ENCODE measurements at regions not wholly inside any gene's neighbourhood (a gene's known extent, or its start where the extent isn't known, plus 50 kb on each side); places are given as distances from the start of the nearest gene placed in this dataset.

DNA sequence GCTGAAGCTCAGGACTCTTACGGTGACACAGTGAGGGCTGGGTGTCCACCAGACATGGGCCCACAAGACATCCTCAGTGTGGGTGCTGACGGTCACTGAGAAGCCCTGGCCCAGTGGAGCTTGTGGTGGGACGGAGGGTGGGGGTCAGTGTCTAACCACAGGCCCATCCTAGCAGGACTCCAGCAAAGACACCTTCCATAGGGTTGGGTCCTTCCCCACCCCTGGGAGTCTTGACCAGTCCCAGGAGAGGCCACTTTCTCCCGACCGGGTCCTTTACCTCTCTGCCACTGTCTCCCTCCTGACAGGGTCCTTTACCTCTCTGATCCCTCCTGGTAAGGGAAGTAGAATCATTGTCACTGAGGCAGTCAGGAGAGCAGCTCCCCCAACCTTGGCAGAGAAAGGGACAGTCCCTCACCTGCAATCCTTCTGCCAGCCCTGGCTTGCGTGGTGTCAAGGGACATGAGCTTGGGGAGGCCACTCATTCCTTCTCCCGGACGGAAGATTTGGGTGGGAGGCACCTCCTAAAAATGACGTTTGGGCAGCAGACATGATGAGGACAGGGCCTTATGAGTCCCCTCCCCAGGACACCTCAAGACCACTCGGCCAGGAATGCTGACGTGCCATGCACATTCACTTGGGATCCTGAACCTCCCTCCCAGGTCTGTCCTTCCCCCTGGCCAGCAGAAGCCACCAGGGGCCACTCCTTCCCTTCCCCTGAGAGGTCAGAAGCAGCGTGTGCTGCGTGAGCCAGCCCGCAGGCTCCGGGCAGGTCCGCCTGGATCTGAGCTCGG, 91.5 kb upstream of the FGF3 start:
- TF ChIP-seq, protein P1, sequence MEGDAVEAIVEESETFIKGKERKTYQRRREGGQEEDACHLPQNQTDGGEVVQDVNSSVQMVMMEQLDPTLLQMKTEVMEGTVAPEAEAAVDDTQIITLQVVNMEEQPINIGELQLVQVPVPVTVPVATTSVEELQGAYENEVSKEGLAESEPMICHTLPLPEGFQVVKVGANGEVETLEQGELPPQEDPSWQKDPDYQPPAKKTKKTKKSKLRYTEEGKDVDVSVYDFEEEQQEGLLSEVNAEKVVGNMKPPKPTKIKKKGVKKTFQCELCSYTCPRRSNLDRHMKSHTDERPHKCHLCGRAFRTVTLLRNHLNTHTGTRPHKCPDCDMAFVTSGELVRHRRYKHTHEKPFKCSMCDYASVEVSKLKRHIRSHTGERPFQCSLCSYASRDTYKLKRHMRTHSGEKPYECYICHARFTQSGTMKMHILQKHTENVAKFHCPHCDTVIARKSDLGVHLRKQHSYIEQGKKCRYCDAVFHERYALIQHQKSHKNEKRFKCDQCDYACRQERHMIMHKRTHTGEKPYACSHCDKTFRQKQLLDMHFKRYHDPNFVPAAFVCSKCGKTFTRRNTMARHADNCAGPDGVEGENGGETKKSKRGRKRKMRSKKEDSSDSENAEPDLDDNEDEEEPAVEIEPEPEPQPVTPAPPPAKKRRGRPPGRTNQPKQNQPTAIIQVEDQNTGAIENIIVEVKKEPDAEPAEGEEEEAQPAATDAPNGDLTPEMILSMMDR (IDR thresholded peaks at IDR 0.05 in 4 of 5, conservative IDR thresholded peaks at IDR 0.05 in 1 of 5) = no peak
- TF ChIP-seq POLR2A (IDR thresholded peaks at IDR 0.05) = no peak
